ENCODE measurements at regions not wholly inside any gene's neighbourhood (a gene's known extent, or its start where the extent isn't known, plus 50 kb on each side); places are given as distances from the start of the nearest gene placed in this dataset.
"Not testable (repeated sequence)": the region's sequence is repeated elsewhere in the genome, so short reads cannot be mapped to it uniquely, and the experiment has no call there.

- no peak for DNase-seq (ENCODE audit: low read depth in 1 of 2, low spot score in 1 of 2)
These were observed 616.0 kb upstream of the IGFBP7 start for GRCh38 chr4:57726154-57726553.

GRCh38 chr4:57719456-57719855 lies 609.3 kb upstream of the IGFBP7 start:
- DNase-seq (ENCODE audit: low read depth in 1 of 2, low spot score in 1 of 2): no peak

GRCh38 chr4:57714313-57714712 lies 604.1 kb upstream of the IGFBP7 start:
- not testable (repeated sequence) for DNase-seq (ENCODE audit: low read depth in 1 of 2, low spot score in 1 of 2)

- DNase-seq (ENCODE audit: low read depth in 1 of 2, low spot score in 1 of 2): no peak
These were observed 599.9 kb upstream of the IGFBP7 start for GRCh38 chr4:57710053-57710452.

- DNase-seq (ENCODE audit: low read depth in 1 of 2, low spot score in 1 of 2): no peak
These were observed 581.2 kb upstream of the IGFBP7 start for GRCh38 chr4:57691370-57691769.

- DNase-seq (ENCODE audit: low read depth in 1 of 2, low spot score in 1 of 2): no peak
These were observed 579.6 kb upstream of the IGFBP7 start for GRCh38 chr4:57689693-57690205.

- no peak for DNase-seq (ENCODE audit: low read depth in 1 of 2, low spot score in 1 of 2)
These were observed 572.1 kb upstream of the IGFBP7 start for GRCh38 chr4:57682275-57682674.

GRCh38 chr4:57679969-57680368 lies 569.8 kb upstream of the IGFBP7 start:
- DNase-seq (ENCODE audit: low read depth in 1 of 2, low spot score in 1 of 2): no peak

- DNase-seq (ENCODE audit: low read depth in 1 of 2, low spot score in 1 of 2): no peak
These were observed 566.2 kb upstream of the IGFBP7 start for GRCh38 chr4:57676394-57676793.

GRCh38 chr4:57672846-57673433 lies 562.8 kb upstream of the IGFBP7 start:
- DNase-seq (ENCODE audit: low read depth in 1 of 2, low spot score in 1 of 2): no peak

GRCh38 chr4:57668621-57669020 lies 558.4 kb upstream of the IGFBP7 start:
- DNase-seq (ENCODE audit: low read depth in 1 of 2, low spot score in 1 of 2): no peak

- DNase-seq (ENCODE audit: low read depth in 1 of 2, low spot score in 1 of 2): no peak
These were observed 555.6 kb upstream of the IGFBP7 start for GRCh38 chr4:57665806-57666205.

- DNase-seq (ENCODE audit: low read depth in 1 of 2, low spot score in 1 of 2): no peak
These were observed 551.4 kb upstream of the IGFBP7 start for GRCh38 chr4:57661517-57662090.

- no peak for DNase-seq (ENCODE audit: low read depth in 1 of 2, low spot score in 1 of 2)
These were observed 548.5 kb upstream of the IGFBP7 start for GRCh38 chr4:57658673-57659072.

- DNase-seq (ENCODE audit: low read depth in 1 of 2, low spot score in 1 of 2): no peak
These were observed 548.0 kb upstream of the IGFBP7 start for GRCh38 chr4:57658188-57658587.

GRCh38 chr4:57655342-57655741 lies 545.2 kb upstream of the IGFBP7 start:
- DNase-seq (ENCODE audit: low read depth in 1 of 2, low spot score in 1 of 2): no peak

GRCh38 chr4:57652779-57653178 lies 542.6 kb upstream of the IGFBP7 start:
- no peak for DNase-seq (ENCODE audit: low read depth in 1 of 2, low spot score in 1 of 2)

- DNase-seq (ENCODE audit: low read depth in 1 of 2, low spot score in 1 of 2): no peak
These were observed 530.4 kb upstream of the IGFBP7 start for GRCh38 chr4:57640391-57641100.

GRCh38 chr4:57639561-57640382 lies 529.6 kb upstream of the IGFBP7 start:
- no peak for DNase-seq (ENCODE audit: low read depth in 1 of 2, low spot score in 1 of 2)

- DNase-seq (ENCODE audit: low read depth in 1 of 2, low spot score in 1 of 2): no peak
These were observed 525.7 kb upstream of the IGFBP7 start for GRCh38 chr4:57635910-57636309.

- no peak for DNase-seq (ENCODE audit: low read depth in 1 of 2, low spot score in 1 of 2)
These were observed 523.2 kb upstream of the IGFBP7 start for GRCh38 chr4:57633212-57633859.
